Nephron progenitor cell (in vitro differentiated cells): ENCODE measurements at regions not wholly inside any gene's neighbourhood (a gene's known extent, or its start where the extent isn't known, plus 50 kb on each side); places are given as distances from the start of the nearest gene placed in this dataset.

Source experiments
- DNase-seq: peaks from one replicate; pipeline ENCODE4 v3.0.0; 2021
- H3K27ac Mint-ChIP-seq: 2 replicates; pipeline ENCODE4 v1.8.0; 2021; ENCODE audit warnings: mild to moderate bottlenecking, moderate library complexity, mixed read lengths
- H3K27me3 Mint-ChIP-seq: 2 replicates; pipeline ENCODE4 v1.8.0; 2021; ENCODE audit warnings: mild to moderate bottlenecking, low read depth, mixed read lengths; ENCODE audit not compliant: poor library complexity
- H3K36me3 Mint-ChIP-seq: 2 replicates; pipeline ENCODE4 v1.8.0; 2021; ENCODE audit warnings: low read depth, mixed read lengths
- H3K4me1 Mint-ChIP-seq: 2 replicates; pipeline ENCODE4 v1.8.0; 2021; ENCODE audit warnings: mixed read lengths
- H3K4me3 Mint-ChIP-seq: 2 replicates; pipeline ENCODE4 v1.8.0; 2021; ENCODE audit warnings: mild to moderate bottlenecking, moderate library complexity, mixed read lengths
- H3K9me3 Mint-ChIP-seq: 2 replicates; pipeline ENCODE4 v1.8.0; 2021; ENCODE audit warnings: mild to moderate bottlenecking, moderate library complexity, mixed read lengths
- CTCF ChIP-seq: fragments of 200-600 bp; sonication (generic); IDR thresholded peaks from 2 replicates; pipeline ENCODE4 v1.5.0; 2021; ENCODE audit warnings: antibody characterized with exemption

- no peak for DNase-seq
- H3K4me1 Mint-ChIP-seq = peaks cover 10% of the 10 kb centered on the region
- no peak overlapping the region for H3K4me3 Mint-ChIP-seq
- no peaks in the 10 kb centered on the region for H3K9me3 Mint-ChIP-seq
- no peaks in the 10 kb centered on the region for H3K27me3 Mint-ChIP-seq
- no peaks in the 10 kb centered on the region for H3K36me3 Mint-ChIP-seq
- no peak for TF ChIP-seq CTCF
- H3K27ac Mint-ChIP-seq = no peak overlapping the region
These were observed 1462.1 kb downstream of the DPP10 start for GRCh38 chr2:115904516-115904915.

DNA sequence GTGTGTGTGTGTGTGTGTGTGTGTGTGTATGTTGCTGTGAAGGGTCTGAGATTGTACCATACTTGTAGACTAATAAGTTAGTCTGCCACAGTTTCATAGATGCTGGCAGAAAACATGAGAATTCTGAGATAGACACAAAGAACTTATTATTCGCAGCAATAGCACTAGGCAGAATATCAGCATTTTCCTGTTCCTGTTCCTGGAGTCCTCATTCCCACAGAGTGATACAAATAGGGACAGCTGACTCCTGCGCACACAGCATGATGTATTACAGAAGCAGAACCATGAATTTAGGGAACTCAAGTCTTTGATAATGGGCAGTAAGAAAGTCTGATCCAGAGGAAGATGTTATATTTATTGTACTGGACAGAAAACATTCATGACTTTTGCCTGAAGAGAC lies 1466.3 kb downstream of the DPP10 start:
- Mint-ChIP-seq H3K4me3 (no peak overlapping the region), H3K4me1 (peaks cover 10% of the 10 kb centered on the region), H3K36me3 (no peaks in the 10 kb centered on the region), H3K27ac (no peak overlapping the region), H3K9me3 (no peaks in the 10 kb centered on the region), H3K27me3 (no peaks in the 10 kb centered on the region)
- no peak for TF ChIP-seq CTCF
- DNase-seq = no peak

DNA sequence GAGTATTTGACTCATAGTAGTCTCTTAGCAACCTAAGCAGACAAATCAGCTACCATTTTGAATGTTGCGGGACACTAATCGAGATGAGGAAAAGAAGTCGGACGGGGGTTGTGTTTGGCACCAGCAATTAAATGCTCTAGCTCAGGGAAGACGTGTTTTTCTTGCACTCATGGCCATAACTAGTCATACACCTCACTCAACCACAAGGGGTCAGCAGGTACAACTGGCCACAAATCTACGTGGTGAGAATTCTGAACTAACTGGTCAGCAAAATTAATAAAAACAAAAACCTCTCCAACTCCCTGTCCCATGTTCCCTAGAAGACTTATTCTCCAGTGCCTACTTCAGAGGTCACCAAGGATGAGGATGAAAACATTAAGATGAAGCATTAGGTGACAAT lies 1467.8 kb downstream of the DPP10 start:
- Mint-ChIP-seq H3K4me1 (peaks cover 10% of the 10 kb centered on the region), H3K36me3 (no peaks in the 10 kb centered on the region), H3K27ac (no peak overlapping the region), H3K27me3 (no peaks in the 10 kb centered on the region), H3K4me3 (no peak overlapping the region), H3K9me3 (no peaks in the 10 kb centered on the region)
- peak; percentile 35 for TF ChIP-seq CTCF
- peak; percentile 3 for DNase-seq

DNA sequence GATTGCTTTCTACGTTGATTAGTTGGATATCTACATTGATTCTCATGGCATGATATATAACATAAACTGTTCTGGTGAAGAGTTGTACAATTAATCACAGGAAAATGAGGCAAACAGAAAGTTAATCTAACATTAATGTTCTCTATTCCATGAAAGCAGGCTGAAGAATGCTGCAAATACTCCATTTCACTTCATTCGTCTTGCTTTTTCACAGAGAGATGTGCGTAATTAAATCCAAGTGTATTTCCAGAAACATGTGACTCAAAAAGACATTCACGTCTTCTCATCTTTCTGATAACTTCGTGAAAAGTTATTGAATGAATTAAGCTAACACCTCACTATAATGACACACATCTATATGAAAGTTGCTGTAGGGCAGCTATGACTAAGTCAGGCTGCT lies 1471.5 kb downstream of the DPP10 start:
- Mint-ChIP-seq H3K4me3 (no peak overlapping the region), H3K27ac (no peak overlapping the region), H3K9me3 (no peaks in the 10 kb centered on the region), H3K4me1 (peaks cover 5% of the 10 kb centered on the region), H3K36me3 (no peaks in the 10 kb centered on the region), H3K27me3 (no peaks in the 10 kb centered on the region)
- TF ChIP-seq CTCF = no peak
- no peak for DNase-seq

DNA sequence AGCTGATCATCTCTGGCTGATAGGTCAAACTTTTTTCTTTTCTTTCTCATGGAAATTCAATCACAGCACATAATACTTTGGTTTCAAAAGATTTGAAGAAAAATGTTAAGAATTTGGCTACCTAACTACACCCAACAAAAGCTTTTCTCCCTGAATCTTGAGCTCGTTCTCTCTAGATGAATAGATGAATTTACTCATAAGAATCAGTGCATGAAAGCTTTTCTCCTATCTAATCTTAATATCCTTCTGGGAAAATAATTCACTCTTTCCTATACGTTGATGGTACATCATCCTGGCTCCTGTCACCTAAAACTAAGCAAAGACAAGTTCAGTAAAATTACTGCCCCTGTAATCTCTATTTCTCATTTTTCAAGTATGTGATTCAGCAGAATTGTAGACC lies 1479.1 kb downstream of the DPP10 start:
- H3K4me1 Mint-ChIP-seq = peaks cover 16% of the 10 kb centered on the region
- H3K27ac Mint-ChIP-seq = no peak overlapping the region

More for the DNA sequence above, 1479.1 kb downstream of the DPP10 start:
- no peak for TF ChIP-seq CTCF
- H3K36me3 Mint-ChIP-seq = no peaks in the 10 kb centered on the region
- H3K4me3 Mint-ChIP-seq = no peak overlapping the region
- DNase-seq = no peak
- peaks cover 17% of the 10 kb centered on the region for H3K9me3 Mint-ChIP-seq
- no peaks in the 10 kb centered on the region for H3K27me3 Mint-ChIP-seq
